Neuron (in vitro differentiated cells): ENCODE measurements at regions not wholly inside any gene's neighbourhood (a gene's known extent, or its start where the extent isn't known, plus 50 kb on each side); places are given as distances from the start of the nearest gene placed in this dataset.

Source experiments
- H2AFZ ChIP-seq: one replicate; pipeline ENCODE4 v1.6.1; 2013; ENCODE audit warnings: low read depth, mild to moderate bottlenecking, inconsistent platforms, low read length, moderate library complexity
- H3K27me3 ChIP-seq: one replicate; pipeline ENCODE4 v1.6.1; 2013; ENCODE audit warnings: low read length; ENCODE audit not compliant: insufficient read depth
- H3K36me3 ChIP-seq: one replicate; pipeline ENCODE4 v1.6.1; 2013; ENCODE audit warnings: low read length; ENCODE audit not compliant: insufficient read depth
- H3K4me1 ChIP-seq: one replicate; pipeline ENCODE4 v1.6.1; 2013; ENCODE audit warnings: low read length; ENCODE audit not compliant: insufficient read depth
- H3K4me3 ChIP-seq: 2 replicates; pipeline ENCODE4 v1.5.1; 2013; ENCODE audit warnings: mild to moderate bottlenecking, low read length, moderate library complexity
- H3K9me3 ChIP-seq: one replicate; pipeline ENCODE4 v1.6.1; 2013; ENCODE audit warnings: low read length

GRCh38 chr2:195475336-195475735 lies 181.7 kb upstream of the SLC39A10 start:
- H3K27me3 ChIP-seq, result no peaks in the 10 kb centered on the region
- H3K9me3 ChIP-seq, result no peaks in the 10 kb centered on the region
- no peak overlapping the region for H3K4me3 ChIP-seq
- H2AFZ ChIP-seq, result no peak overlapping the region
- H3K4me1 ChIP-seq, result no peaks in the 10 kb centered on the region
- no peaks in the 10 kb centered on the region for H3K36me3 ChIP-seq

GRCh38 chr2:195473862-195474261 lies 183.2 kb upstream of the SLC39A10 start:
- Histone ChIP-seq H3K36me3 (no peaks in the 10 kb centered on the region), H3K4me1 (no peaks in the 10 kb centered on the region), H3K9me3 (no peaks in the 10 kb centered on the region), H3K4me3 (no peak overlapping the region), H3K27me3 (no peaks in the 10 kb centered on the region), H2AFZ (no peak overlapping the region)

- no peaks in the 10 kb centered on the region for H3K9me3 ChIP-seq
- H2AFZ ChIP-seq, result no peak overlapping the region
- no peaks in the 10 kb centered on the region for H3K36me3 ChIP-seq
- no peak overlapping the region for H3K4me3 ChIP-seq
- no peaks in the 10 kb centered on the region for H3K4me1 ChIP-seq
- H3K27me3 ChIP-seq, result no peaks in the 10 kb centered on the region
These were observed 184.4 kb upstream of the SLC39A10 start for GRCh38 chr2:195472501-195473234.

GRCh38 chr2:195471807-195472206 lies 185.2 kb upstream of the SLC39A10 start:
- H3K4me3 ChIP-seq, result no peak overlapping the region
- H3K4me1 ChIP-seq, result no peaks in the 10 kb centered on the region
- no peaks in the 10 kb centered on the region for H3K9me3 ChIP-seq
- no peaks in the 10 kb centered on the region for H3K27me3 ChIP-seq
- no peak overlapping the region for H2AFZ ChIP-seq
- no peaks in the 10 kb centered on the region for H3K36me3 ChIP-seq

- no peaks in the 10 kb centered on the region for H3K9me3 ChIP-seq
- no peaks in the 10 kb centered on the region for H3K27me3 ChIP-seq
- H3K4me1 ChIP-seq, result no peaks in the 10 kb centered on the region
- H3K4me3 ChIP-seq, result no peak overlapping the region
- no peak overlapping the region for H2AFZ ChIP-seq
- H3K36me3 ChIP-seq, result no peaks in the 10 kb centered on the region
These were observed 185.9 kb upstream of the SLC39A10 start for GRCh38 chr2:195471163-195471562.

GRCh38 chr2:195470622-195471021 lies 186.4 kb upstream of the SLC39A10 start:
- no peaks in the 10 kb centered on the region for H3K9me3 ChIP-seq
- no peak overlapping the region for H3K4me3 ChIP-seq
- H3K27me3 ChIP-seq, result no peaks in the 10 kb centered on the region
- no peaks in the 10 kb centered on the region for H3K4me1 ChIP-seq
- H3K36me3 ChIP-seq, result no peaks in the 10 kb centered on the region
- no peak overlapping the region for H2AFZ ChIP-seq

- no peak overlapping the region for H2AFZ ChIP-seq
- H3K4me3 ChIP-seq, result no peak overlapping the region
- no peaks in the 10 kb centered on the region for H3K36me3 ChIP-seq
- H3K27me3 ChIP-seq, result no peaks in the 10 kb centered on the region
- H3K4me1 ChIP-seq, result no peaks in the 10 kb centered on the region
- no peaks in the 10 kb centered on the region for H3K9me3 ChIP-seq
These were observed 188.3 kb upstream of the SLC39A10 start for GRCh38 chr2:195468771-195469170.

- no peaks in the 10 kb centered on the region for H3K36me3 ChIP-seq
- H2AFZ ChIP-seq, result no peak overlapping the region
- no peaks in the 10 kb centered on the region for H3K4me1 ChIP-seq
- no peak overlapping the region for H3K4me3 ChIP-seq
- no peaks in the 10 kb centered on the region for H3K9me3 ChIP-seq
- H3K27me3 ChIP-seq, result no peaks in the 10 kb centered on the region
These were observed 190.6 kb upstream of the SLC39A10 start for GRCh38 chr2:195466427-195466826.

GRCh38 chr2:195461010-195461409 lies 196.0 kb upstream of the SLC39A10 start:
- Histone ChIP-seq H2AFZ (no peak overlapping the region), H3K4me3 (no peak overlapping the region), H3K36me3 (no peaks in the 10 kb centered on the region), H3K9me3 (no peaks in the 10 kb centered on the region), H3K4me1 (no peaks in the 10 kb centered on the region), H3K27me3 (no peaks in the 10 kb centered on the region)

- no peak overlapping the region for H3K4me3 ChIP-seq
- H3K4me1 ChIP-seq, result no peaks in the 10 kb centered on the region
- H3K27me3 ChIP-seq, result no peaks in the 10 kb centered on the region
- no peak overlapping the region for H2AFZ ChIP-seq
- H3K36me3 ChIP-seq, result no peaks in the 10 kb centered on the region
- H3K9me3 ChIP-seq, result no peaks in the 10 kb centered on the region
These were observed 198.1 kb upstream of the SLC39A10 start for GRCh38 chr2:195458936-195459335.

- H3K27me3 ChIP-seq, result no peaks in the 10 kb centered on the region
- no peaks in the 10 kb centered on the region for H3K36me3 ChIP-seq
- no peaks in the 10 kb centered on the region for H3K9me3 ChIP-seq
- H3K4me1 ChIP-seq, result no peaks in the 10 kb centered on the region
- no peak overlapping the region for H3K4me3 ChIP-seq
- H2AFZ ChIP-seq, result no peak overlapping the region
These were observed 199.2 kb upstream of the SLC39A10 start for GRCh38 chr2:195457873-195458272.

GRCh38 chr2:195456771-195457170 lies 200.3 kb upstream of the SLC39A10 start:
- no peaks in the 10 kb centered on the region for H3K9me3 ChIP-seq
- no peaks in the 10 kb centered on the region for H3K27me3 ChIP-seq

GRCh38 chr2:195451160-195451559 lies 205.9 kb upstream of the SLC39A10 start:
- H2AFZ ChIP-seq, result no peak overlapping the region
- no peaks in the 10 kb centered on the region for H3K4me1 ChIP-seq
- no peak overlapping the region for H3K4me3 ChIP-seq
- no peaks in the 10 kb centered on the region for H3K27me3 ChIP-seq
- H3K36me3 ChIP-seq, result no peaks in the 10 kb centered on the region
- H3K9me3 ChIP-seq, result no peaks in the 10 kb centered on the region

More at GRCh38 chr2:195456771-195457170, 200.3 kb upstream of the SLC39A10 start:
- Histone ChIP-seq H3K36me3 (no peaks in the 10 kb centered on the region), H2AFZ (no peak overlapping the region), H3K4me1 (no peaks in the 10 kb centered on the region), H3K4me3 (no peak overlapping the region)

- no peaks in the 10 kb centered on the region for H3K27me3 ChIP-seq
- H3K9me3 ChIP-seq, result no peaks in the 10 kb centered on the region
- no peaks in the 10 kb centered on the region for H3K36me3 ChIP-seq
- H2AFZ ChIP-seq, result no peak overlapping the region
- no peaks in the 10 kb centered on the region for H3K4me1 ChIP-seq
- no peak overlapping the region for H3K4me3 ChIP-seq
These were observed 206.4 kb upstream of the SLC39A10 start for GRCh38 chr2:195450552-195451113.
